ENCODE measurements at regions not wholly inside any gene's neighbourhood (a gene's known extent, or its start where the extent isn't known, plus 50 kb on each side); places are given as distances from the start of the nearest gene placed in this dataset.

DNA sequence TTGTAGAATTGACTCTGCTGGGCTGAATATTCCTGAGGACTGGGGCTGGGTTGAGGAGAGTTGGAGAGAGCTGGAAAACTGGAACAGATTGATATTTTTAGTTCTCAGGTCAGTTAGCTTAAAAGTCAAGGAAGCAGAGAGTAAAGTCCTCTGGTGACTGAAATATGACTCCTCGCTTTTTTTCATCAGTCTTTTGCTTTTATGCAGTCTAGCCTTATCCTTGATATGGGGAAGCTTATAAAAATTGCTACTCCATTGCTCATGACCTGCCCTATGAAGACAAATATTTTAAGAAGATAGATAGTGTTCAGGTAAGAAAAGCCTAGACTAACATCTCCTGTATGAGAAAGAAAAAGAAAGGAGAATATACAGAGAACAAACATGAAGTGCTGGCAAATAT, 152.7 kb downstream of the C4orf33 start:
- TF ChIP-seq, protein P1, sequence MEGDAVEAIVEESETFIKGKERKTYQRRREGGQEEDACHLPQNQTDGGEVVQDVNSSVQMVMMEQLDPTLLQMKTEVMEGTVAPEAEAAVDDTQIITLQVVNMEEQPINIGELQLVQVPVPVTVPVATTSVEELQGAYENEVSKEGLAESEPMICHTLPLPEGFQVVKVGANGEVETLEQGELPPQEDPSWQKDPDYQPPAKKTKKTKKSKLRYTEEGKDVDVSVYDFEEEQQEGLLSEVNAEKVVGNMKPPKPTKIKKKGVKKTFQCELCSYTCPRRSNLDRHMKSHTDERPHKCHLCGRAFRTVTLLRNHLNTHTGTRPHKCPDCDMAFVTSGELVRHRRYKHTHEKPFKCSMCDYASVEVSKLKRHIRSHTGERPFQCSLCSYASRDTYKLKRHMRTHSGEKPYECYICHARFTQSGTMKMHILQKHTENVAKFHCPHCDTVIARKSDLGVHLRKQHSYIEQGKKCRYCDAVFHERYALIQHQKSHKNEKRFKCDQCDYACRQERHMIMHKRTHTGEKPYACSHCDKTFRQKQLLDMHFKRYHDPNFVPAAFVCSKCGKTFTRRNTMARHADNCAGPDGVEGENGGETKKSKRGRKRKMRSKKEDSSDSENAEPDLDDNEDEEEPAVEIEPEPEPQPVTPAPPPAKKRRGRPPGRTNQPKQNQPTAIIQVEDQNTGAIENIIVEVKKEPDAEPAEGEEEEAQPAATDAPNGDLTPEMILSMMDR (IDR thresholded peaks at IDR 0.05; ENCODE audit: low read depth, low read length), result no peak
- TF ChIP-seq EZH2phosphoT487 (IDR thresholded peaks at IDR 0.05; ENCODE audit: low read depth), result no peak

All from OCI-LY3 (cell line).